ENCODE measurements at regions not wholly inside any gene's neighbourhood (a gene's known extent, or its start where the extent isn't known, plus 50 kb on each side); places are given as distances from the start of the nearest gene placed in this dataset.

DNA sequence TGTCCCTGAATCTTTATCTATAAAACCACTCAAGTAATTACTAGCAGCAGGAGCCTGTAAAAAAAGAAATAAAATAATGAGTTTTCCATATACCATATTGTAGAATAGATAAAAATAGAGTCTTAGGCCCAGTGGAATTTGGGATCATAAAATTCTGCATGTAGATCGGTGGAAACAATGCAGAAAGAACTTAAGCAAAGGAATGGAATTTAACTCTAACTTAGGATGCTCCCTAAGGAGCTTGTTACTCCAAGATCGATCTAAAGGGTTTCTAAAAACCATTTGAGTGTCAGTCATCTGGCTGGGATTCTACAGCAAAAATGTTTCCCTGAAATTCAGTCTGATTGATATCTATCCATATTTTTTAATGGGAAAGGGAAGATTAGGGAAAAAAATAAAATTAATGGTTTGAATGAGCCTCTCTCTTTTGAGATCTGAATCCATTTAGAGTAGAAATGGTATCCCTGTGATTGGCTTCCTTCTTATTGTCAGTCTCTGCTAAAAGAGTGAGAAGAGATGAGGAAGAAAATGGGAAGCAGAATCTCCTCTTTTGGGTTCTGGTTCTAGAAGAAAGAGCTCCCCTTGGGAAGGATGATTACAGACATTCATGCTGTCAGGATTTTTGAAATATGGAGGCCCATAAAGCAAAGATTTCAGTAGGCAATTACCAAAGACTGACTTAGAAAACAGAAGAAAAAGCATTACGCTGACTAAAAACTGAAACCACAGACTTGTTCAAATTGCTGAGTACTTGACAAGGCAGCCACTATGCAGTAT is 564.3 kb upstream of the MARCKS start:
- no peak for DNase-seq (ENCODE audit: low read depth)

GRCh38 chr6:113293423-113293740 is 563.8 kb upstream of the MARCKS start:
- no peak for DNase-seq (ENCODE audit: low read depth)

GRCh38 chr6:113299531-113299930 is 557.6 kb upstream of the MARCKS start:
- no peak for DNase-seq (ENCODE audit: low read depth)

- no peak for DNase-seq (ENCODE audit: low read depth)
These were observed 555.5 kb upstream of the MARCKS start for GRCh38 chr6:113301651-113302050.

- no peak for DNase-seq (ENCODE audit: low read depth)
These were observed 553.0 kb upstream of the MARCKS start for GRCh38 chr6:113304116-113304515.

DNA sequence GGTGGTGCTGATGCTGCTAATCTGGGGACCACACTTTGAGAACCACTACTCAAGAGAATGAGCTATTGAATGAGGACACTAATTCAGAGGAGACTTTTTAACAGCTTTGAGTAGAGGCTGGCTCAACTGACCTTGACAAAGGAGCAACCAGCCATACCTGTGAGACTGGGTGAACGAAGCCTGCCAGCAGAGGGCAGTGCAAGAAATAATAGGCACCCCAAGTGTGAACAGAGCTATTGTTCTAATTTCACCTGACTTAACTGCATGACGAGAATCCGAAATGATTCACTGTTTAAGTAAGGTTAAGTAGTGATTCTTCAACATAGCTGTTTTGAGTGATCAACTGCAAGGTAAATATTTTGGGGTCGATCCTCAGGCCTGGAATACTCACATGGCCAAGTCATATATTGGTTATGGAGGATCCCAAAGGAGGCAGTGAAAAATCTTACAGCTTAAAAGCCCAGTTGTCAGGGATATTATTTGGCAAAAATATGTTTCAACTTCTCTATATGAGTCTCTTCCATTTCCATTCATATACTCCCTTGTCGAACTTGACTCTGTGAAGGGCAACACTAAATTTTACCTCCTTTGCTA is 550.5 kb upstream of the MARCKS start:
- DNase-seq (ENCODE audit: low read depth) = no peak

GRCh38 chr6:113308266-113308665 is 548.9 kb upstream of the MARCKS start:
- DNase-seq (ENCODE audit: low read depth) = no peak

GRCh38 chr6:113313841-113314240 is 543.3 kb upstream of the MARCKS start:
- DNase-seq (ENCODE audit: low read depth) = no peak

- DNase-seq (ENCODE audit: low read depth) = no peak
These were observed 542.0 kb upstream of the MARCKS start for GRCh38 chr6:113315165-113315564.

- no peak for DNase-seq (ENCODE audit: low read depth)
These were observed 541.3 kb upstream of the MARCKS start for GRCh38 chr6:113315879-113316278.

GRCh38 chr6:113317442-113317841 is 539.7 kb upstream of the MARCKS start:
- DNase-seq (ENCODE audit: low read depth) = no peak

DNA sequence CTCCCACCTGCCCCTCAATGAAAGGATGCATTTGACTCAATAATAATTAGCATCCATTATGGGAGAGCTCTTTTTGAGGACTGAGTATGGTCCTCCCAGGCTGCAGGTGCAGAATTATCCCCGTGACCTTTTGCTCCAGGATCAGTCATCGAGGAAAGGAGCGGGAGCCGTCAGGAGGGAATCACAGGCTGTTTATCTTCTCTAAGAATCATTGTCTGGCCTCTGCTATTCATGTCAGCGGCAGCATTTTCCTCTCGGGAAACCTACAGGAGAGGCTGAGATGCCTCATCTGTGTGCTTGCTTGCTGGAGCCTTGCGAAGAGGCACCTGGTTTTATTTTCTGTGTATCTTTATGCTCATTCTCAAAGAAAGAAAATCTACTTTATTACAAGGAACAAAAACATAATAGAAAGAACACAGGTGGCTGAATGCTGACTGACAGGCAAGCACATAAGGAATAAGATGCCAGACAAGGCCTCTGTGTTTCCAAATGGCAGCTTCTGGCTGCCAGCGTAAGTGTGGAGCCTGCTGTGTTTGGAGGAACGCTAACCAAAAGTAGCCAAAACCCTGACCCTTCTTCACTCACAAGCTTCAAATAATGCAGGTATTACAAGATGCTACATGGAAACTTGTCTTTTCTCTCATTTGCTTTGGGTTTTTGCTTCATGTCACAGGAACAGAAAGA is 539.1 kb upstream of the MARCKS start:
- DNase-seq (ENCODE audit: low read depth) = no peak

GRCh38 chr6:113318575-113318917 is 538.6 kb upstream of the MARCKS start:
- DNase-seq (ENCODE audit: low read depth) = no peak

GRCh38 chr6:113320653-113321052 is 536.5 kb upstream of the MARCKS start:
- DNase-seq (ENCODE audit: low read depth) = no peak

GRCh38 chr6:113326781-113327180 is 530.4 kb upstream of the MARCKS start:
- no peak for DNase-seq (ENCODE audit: low read depth)

- no peak for DNase-seq (ENCODE audit: low read depth)
These were observed 528.2 kb upstream of the MARCKS start for GRCh38 chr6:113328886-113329381.

DNA sequence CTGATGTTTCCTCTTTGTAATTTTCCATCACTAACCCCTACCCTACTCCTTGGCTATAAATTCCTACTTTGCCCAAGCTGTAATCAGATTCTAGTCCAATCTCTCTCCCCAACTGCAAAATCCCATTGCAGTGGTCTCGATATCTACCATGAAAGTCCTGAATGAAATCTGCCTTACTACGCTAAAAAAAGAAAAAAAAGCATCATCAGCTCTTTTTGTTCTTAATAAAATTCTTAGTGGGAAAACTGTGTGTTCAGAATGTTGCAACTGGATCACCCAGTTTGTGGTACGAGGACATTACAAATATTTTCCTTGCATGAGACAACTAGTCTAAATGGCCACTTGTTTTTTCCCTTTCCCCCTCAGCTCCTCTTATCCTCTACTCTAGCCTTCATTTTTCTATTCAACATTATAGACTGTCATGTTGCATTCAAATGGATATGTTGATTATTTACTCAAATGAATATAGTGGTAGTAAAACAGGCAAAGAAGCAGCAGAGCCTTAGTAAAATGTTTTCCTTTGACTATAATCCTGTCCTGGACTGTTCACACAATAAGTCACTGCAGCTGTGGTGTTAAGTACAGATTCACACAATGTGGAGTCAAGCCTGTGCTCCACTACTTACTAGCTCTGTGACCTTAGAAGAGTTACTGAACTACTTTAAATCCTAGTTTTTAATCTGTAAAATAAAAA is 527.1 kb upstream of the MARCKS start:
- no peak for DNase-seq (ENCODE audit: low read depth)

DNA sequence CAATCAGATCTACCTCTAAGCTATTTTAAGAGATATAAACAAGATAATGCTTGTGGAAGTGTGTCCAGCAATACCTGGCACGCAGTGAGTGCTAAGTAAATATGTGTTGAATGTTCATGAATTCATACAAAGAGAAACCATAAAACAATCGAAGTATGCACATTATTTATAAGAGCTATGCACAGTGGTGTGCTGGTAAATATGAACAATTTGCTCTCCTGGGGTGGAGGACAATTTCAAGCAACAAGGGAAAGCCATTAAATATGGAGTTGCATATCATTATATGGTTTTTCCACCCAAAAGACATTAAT is 526.6 kb upstream of the MARCKS start:
- DNase-seq (ENCODE audit: low read depth) = no peak

- no peak for DNase-seq (ENCODE audit: low read depth)
These were observed 526.1 kb upstream of the MARCKS start for GRCh38 chr6:113331021-113331420.

DNA sequence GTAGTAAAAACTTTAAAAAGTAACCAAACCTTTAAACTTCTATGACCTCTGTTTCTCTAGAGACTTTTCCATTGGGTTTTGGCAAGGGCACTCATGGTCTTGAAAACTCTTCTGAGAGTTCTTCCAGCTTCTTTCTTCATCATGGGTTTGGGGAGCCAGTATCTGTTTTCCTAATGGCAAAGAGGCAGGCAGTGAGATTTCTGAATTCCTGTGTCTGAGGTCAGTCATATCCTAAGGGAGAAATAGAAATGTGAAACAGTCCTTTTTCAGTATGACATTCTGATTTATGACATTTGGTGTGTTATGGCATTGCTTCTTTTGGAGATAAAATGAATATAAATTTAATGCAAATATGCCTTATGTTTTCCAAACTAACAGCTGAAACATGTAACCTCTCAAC is 518.5 kb upstream of the MARCKS start:
- DNase-seq (ENCODE audit: low read depth) = no peak

- DNase-seq (ENCODE audit: low read depth) = no peak
These were observed 517.9 kb upstream of the MARCKS start for GRCh38 chr6:113339209-113339608.

GRCh38 chr6:113340371-113340770 is 516.8 kb upstream of the MARCKS start:
- DNase-seq (ENCODE audit: low read depth) = no peak

DNA sequence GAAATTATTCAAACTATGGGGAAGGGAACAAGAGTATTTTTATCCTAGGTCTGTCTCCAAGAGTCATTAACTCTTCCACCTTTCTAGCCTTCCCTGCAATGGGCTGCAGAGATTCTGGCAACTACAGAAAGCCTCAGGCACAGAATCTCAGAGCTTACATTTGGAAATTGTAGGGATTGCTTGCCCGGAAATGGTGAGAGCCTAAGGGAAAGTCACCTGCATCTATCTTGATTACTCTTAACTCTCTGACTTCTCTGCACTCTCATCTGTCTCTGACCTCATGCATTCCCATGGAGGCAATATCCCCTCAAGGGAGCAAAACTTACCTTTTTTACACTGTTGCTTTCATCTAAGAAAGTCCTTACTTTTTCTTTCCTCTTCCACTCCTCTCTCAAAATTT is 513.2 kb upstream of the MARCKS start:
- no peak for DNase-seq (ENCODE audit: low read depth)

All from GM04504 (cell line).